Testis (tissue), 2 donors: ENCODE measurements at regions not wholly inside any gene's neighbourhood (a gene's known extent, or its start where the extent isn't known, plus 50 kb on each side); places are given as distances from the start of the nearest gene placed in this dataset.

Source experiments
- DNase-seq: peaks from one replicate; pipeline ENCODE4 v3.0.0-alpha.2; 2019
- H3K27ac ChIP-seq, 2 donors: fragments of 200-600 bp; sonication (generic); one replicate each; pipeline ENCODE4 v1.5.1; 2019
- H3K27me3 ChIP-seq: fragments of 200-600 bp; sonication (generic); one replicate; pipeline ENCODE4 v1.5.1; 2019
- H3K36me3 ChIP-seq: fragments of 200-600 bp; sonication (generic); one replicate; pipeline ENCODE4 v1.5.1; 2017; ENCODE audit warnings: low read depth; ENCODE audit errors: missing control alignments
- H3K4me1 ChIP-seq: fragments of 200-600 bp; sonication (generic); one replicate; pipeline ENCODE4 v1.5.1; 2019
- H3K4me3 ChIP-seq, 2 donors: fragments of 200-600 bp; sonication (generic); one replicate each; pipeline ENCODE4 v1.5.1; 2017 to 2019
- H3K9me3 ChIP-seq: fragments of 200-600 bp; sonication (generic); one replicate; pipeline ENCODE4 v1.5.1; 2017
- CTCF ChIP-seq, 3 experiments: fragments of 450-650 bp in 2 of 3; fragments of 200-600 bp in 1 of 3; sonication (generic) in 1 of 3; IDR thresholded peaks; one replicate each; pipeline ENCODE4 v1.5.1; 2016 to 2019; ENCODE audit warnings: antibody characterized with exemption in 3 of 3, mild to moderate bottlenecking in 2 of 3, moderate library complexity in 1 of 3
- POLR2A ChIP-seq: fragments of 450-650 bp; IDR thresholded peaks from one replicate; pipeline ENCODE4 v1.6.1; 2017; ENCODE audit warnings: antibody characterized with exemption, mild to moderate bottlenecking, moderate library complexity
- WGBS, 2 donors: methylation state at CpG; one replicate each; pipeline ENCODE4 v1.1.5; 2018; 5-methylcytosine and 5-hydroxymethylcytosine counted together
- intact Hi-C: fragments of 100-400 bp; cut with DNase I; formaldehyde crosslinking; loops from one replicate; pipeline ENCODE4 v1.15.1; 2023; ENCODE audit warnings: low total_unique reads

GRCh38 chr5:10116594-10116993 is 133.1 kb downstream of the ATPSCKMT start:
- Histone ChIP-seq H3K4me3 (no peak overlapping the region), H3K9me3 (no peaks in the 10 kb centered on the region), H3K36me3 (no peaks in the 10 kb centered on the region), H3K27ac (no peak overlapping the region), H3K4me1 (no peaks in the 10 kb centered on the region), H3K27me3 (no peaks in the 10 kb centered on the region)
- intact Hi-C loops = no loop called here
- DNase-seq = no peak
- TF ChIP-seq CTCF (IDR thresholded peaks at IDR 0.05) (no peak), POLR2A (no peak)

- TF ChIP-seq CTCF (IDR thresholded peaks at IDR 0.05) (no peak), POLR2A (no peak)
- intact Hi-C loops = no loop called here
- Histone ChIP-seq H3K36me3 (no peaks in the 10 kb centered on the region), H3K27ac (no peak overlapping the region), H3K4me3 (no peak overlapping the region), H3K27me3 (no peaks in the 10 kb centered on the region), H3K9me3 (no peaks in the 10 kb centered on the region), H3K4me1 (no peaks in the 10 kb centered on the region)
- 86 to 94% methylated on average over 4 of the region's 4 CpGs for WGBS, 2 donors
- no peak for DNase-seq
Observed at GRCh38 chr5:10115669-10116068, 134.0 kb downstream of the ATPSCKMT start.

GRCh38 chr5:10111571-10111970 is 138.1 kb downstream of the ATPSCKMT start:
- DNase-seq = peak; percentile 24
- Histone ChIP-seq H3K4me1 (no peaks in the 10 kb centered on the region), H3K36me3 (no peaks in the 10 kb centered on the region), H3K4me3 (no peak overlapping the region), H3K27me3 (no peaks in the 10 kb centered on the region), H3K27ac (no peak overlapping the region), H3K9me3 (no peaks in the 10 kb centered on the region)
- WGBS, 2 donors = 66 to 73% methylated on average over 7 of the region's 7 CpGs
- intact Hi-C loops = no loop called here
- TF ChIP-seq CTCF (IDR thresholded peaks at IDR 0.05) = no peak
- no peak for TF ChIP-seq POLR2A

GRCh38 chr5:10110228-10110627 is 139.5 kb downstream of the ATPSCKMT start:
- no peak for DNase-seq
- TF ChIP-seq CTCF (IDR thresholded peaks at IDR 0.05) (no peak), POLR2A (no peak)
- no peak overlapping the region for H3K4me3 ChIP-seq
- no peaks in the 10 kb centered on the region for H3K36me3 ChIP-seq
- no peaks in the 10 kb centered on the region for H3K27me3 ChIP-seq
- H3K9me3 ChIP-seq = no peaks in the 10 kb centered on the region
- H3K4me1 ChIP-seq = no peaks in the 10 kb centered on the region
- intact Hi-C loops = no loop called here
- H3K27ac ChIP-seq = no peak overlapping the region
- WGBS, 2 donors = 87 to 89% methylated on average over 10 of the region's 10 CpGs

- H3K27me3 ChIP-seq = no peaks in the 10 kb centered on the region
- intact Hi-C loops = no loop called here
- 80 to 83% methylated on average over 7 of the region's 7 CpGs for WGBS, 2 donors
- no peak overlapping the region for H3K27ac ChIP-seq
- TF ChIP-seq CTCF (IDR thresholded peaks at IDR 0.05) = no peak
- TF ChIP-seq POLR2A = no peak
- H3K9me3 ChIP-seq = no peaks in the 10 kb centered on the region
- no peak overlapping the region for H3K4me3 ChIP-seq
- H3K36me3 ChIP-seq = no peaks in the 10 kb centered on the region
- DNase-seq = no peak
- H3K4me1 ChIP-seq = no peaks in the 10 kb centered on the region
Observed at GRCh38 chr5:10109299-10109698, 140.4 kb downstream of the ATPSCKMT start.
